Neural progenitor cell (in vitro differentiated cells): ENCODE measurements at regions not wholly inside any gene's neighbourhood (a gene's known extent, or its start where the extent isn't known, plus 50 kb on each side); places are given as distances from the start of the nearest gene placed in this dataset.

ENCODE experiments used
- DNase-seq: peaks from one replicate; pipeline ENCODE4 v3.0.0-alpha.2; 2016; ENCODE audit warnings: low spot score
- H2AFZ ChIP-seq: fragments of 200-600 bp; sonication (generic); replicated peaks from 2 replicates; pipeline ENCODE4 v1.6.1; 2016; ENCODE audit warnings: antibody characterized with exemption
- H3F3A ChIP-seq: fragments of 200-600 bp; sonication (generic); 2 replicates; pipeline ENCODE4 v1.6.1; 2016; ENCODE audit warnings: antibody characterized with exemption, low read depth
- H3K27ac ChIP-seq: fragments of 200-600 bp; sonication (generic); 2 replicates; pipeline ENCODE4 v1.5.1; 2016; ENCODE audit warnings: mild to moderate bottlenecking
- H3K27me3 ChIP-seq: fragments of 200-600 bp; sonication (generic); 2 replicates; pipeline ENCODE4 v1.6.1; 2016; ENCODE audit warnings: mild to moderate bottlenecking, moderate library complexity
- H3K36me3 ChIP-seq: fragments of 200-600 bp; sonication (generic); 2 replicates; pipeline ENCODE4 v1.5.1; 2016
- H3K4me1 ChIP-seq: fragments of 200-600 bp; sonication (generic); 2 replicates; pipeline ENCODE4 v1.6.1; 2016; ENCODE audit warnings: mixed run types
- H3K4me2 ChIP-seq: fragments of 200-600 bp; sonication (generic); 2 replicates; pipeline ENCODE4 v1.6.1; 2016
- H3K4me3 ChIP-seq: fragments of 200-600 bp; sonication (generic); 2 replicates; pipeline ENCODE4 v1.5.1; 2016
- H3K79me2 ChIP-seq: fragments of 200-600 bp; sonication (generic); 2 replicates; pipeline ENCODE4 v1.6.1; 2016; ENCODE audit warnings: low read depth
- H3K9ac ChIP-seq: fragments of 200-600 bp; sonication (generic); 2 replicates; pipeline ENCODE4 v1.6.1; 2016
- H3K9me3 ChIP-seq: fragments of 200-600 bp; sonication (generic); 2 replicates; pipeline ENCODE4 v1.5.1; 2016; ENCODE audit warnings: low read depth
- H4K20me1 ChIP-seq: fragments of 200-600 bp; sonication (generic); 2 replicates; pipeline ENCODE4 v1.6.1; 2016; ENCODE audit warnings: low read depth
- H3K27ac Mint-ChIP-seq: 3 replicates; pipeline ENCODE4 v1.8.0; 2021; ENCODE audit warnings: mixed read lengths
- H3K27me3 Mint-ChIP-seq: 2 replicates; pipeline ENCODE4 v1.8.0; 2022; ENCODE audit warnings: low read depth, mild to moderate bottlenecking, inconsistent platforms, moderate library complexity, mixed read lengths; ENCODE audit not compliant: insufficient read depth
- H3K36me3 Mint-ChIP-seq: 3 replicates; pipeline ENCODE4 v1.8.0; 2021; ENCODE audit warnings: mixed read lengths
- H3K4me1 Mint-ChIP-seq: 3 replicates; pipeline ENCODE4 v1.8.0; 2021; ENCODE audit warnings: mixed read lengths
- H3K4me3 Mint-ChIP-seq: 3 replicates; pipeline ENCODE4 v1.8.0; 2021; ENCODE audit warnings: mild to moderate bottlenecking, moderate library complexity, mixed read lengths
- H3K9me3 Mint-ChIP-seq: 3 replicates; pipeline ENCODE4 v1.8.0; 2020; ENCODE audit warnings: mixed read lengths
- CTCF ChIP-seq: fragments of 200-600 bp; sonication (generic); IDR thresholded peaks from 2 replicates; pipeline ENCODE4 v1.5.1; 2017; ENCODE audit warnings: antibody characterized with exemption, mild to moderate bottlenecking
- EZH2 ChIP-seq: fragments of 200-600 bp; sonication (generic); IDR thresholded peaks from 2 replicates; pipeline ENCODE4 v1.6.1; 2017; ENCODE audit warnings: antibody characterized with exemption, mild to moderate bottlenecking, moderate library complexity
- EZH2phosphoT487 ChIP-seq: fragments of 200-600 bp; sonication (generic); IDR thresholded peaks from 2 replicates; pipeline ENCODE4 v1.6.1; 2017; ENCODE audit warnings: antibody characterized with exemption

GRCh38 chr1:87826681-87827251 lies 498.1 kb downstream of the LMO4 start:
- Mint-ChIP-seq H3K27ac (no peak overlapping the region), H3K4me1 (peaks cover 3% of the 10 kb centered on the region), H3K9me3 (no peaks in the 10 kb centered on the region), H3K27me3 (peaks cover 3% of the 10 kb centered on the region), H3K4me3 (no peak overlapping the region), H3K36me3 (no peaks in the 10 kb centered on the region)
- H3F3A ChIP-seq: no peaks in the 10 kb centered on the region
- no peak overlapping the region for H3K9ac ChIP-seq
- no peak overlapping the region for H2AFZ ChIP-seq
- H4K20me1 ChIP-seq: no peaks in the 10 kb centered on the region
- no peaks in the 10 kb centered on the region for H3K36me3 ChIP-seq
- no peaks in the 10 kb centered on the region for H3K4me1 ChIP-seq
- H3K27me3 ChIP-seq: no peaks in the 10 kb centered on the region
- no peak overlapping the region for H3K4me3 ChIP-seq
- TF ChIP-seq CTCF (no peak), EZH2 (no peak), EZH2phosphoT487 (no peak)
- no peaks in the 10 kb centered on the region for H3K9me3 ChIP-seq
- DNase-seq: no peak
- H3K4me2 ChIP-seq: no peak overlapping the region
- no peak overlapping the region for H3K27ac ChIP-seq
- H3K79me2 ChIP-seq: no peaks in the 10 kb centered on the region

- H4K20me1 ChIP-seq: no peaks in the 10 kb centered on the region
Observed at GRCh38 chr1:87829360-87829759, 500.7 kb downstream of the LMO4 start.

GRCh38 chr1:87830432-87830978 lies 501.8 kb downstream of the LMO4 start:
- Histone ChIP-seq H3K4me3 (no peak overlapping the region), H3K4me1 (no peaks in the 10 kb centered on the region), H3F3A (peaks cover 13% of the 10 kb centered on the region), H2AFZ (no peak overlapping the region), H3K9ac (no peak overlapping the region), H3K9me3 (no peaks in the 10 kb centered on the region), H3K27ac (no peak overlapping the region), H3K36me3 (no peaks in the 10 kb centered on the region), H3K79me2 (no peaks in the 10 kb centered on the region), H3K4me2 (no peak overlapping the region), H3K27me3 (no peaks in the 10 kb centered on the region), H4K20me1 (no peaks in the 10 kb centered on the region)
- H3K27me3 Mint-ChIP-seq: peaks cover 3% of the 10 kb centered on the region
- H3K27ac Mint-ChIP-seq: no peak overlapping the region
- no peak for DNase-seq
- H3K4me3 Mint-ChIP-seq: no peak overlapping the region
- H3K4me1 Mint-ChIP-seq: no peaks in the 10 kb centered on the region
- TF ChIP-seq CTCF: no peak
- TF ChIP-seq EZH2phosphoT487: no peak
- TF ChIP-seq EZH2: no peak
- no peaks in the 10 kb centered on the region for H3K36me3 Mint-ChIP-seq
- H3K9me3 Mint-ChIP-seq: no peaks in the 10 kb centered on the region

More at GRCh38 chr1:87829360-87829759, 500.7 kb downstream of the LMO4 start:
- Histone ChIP-seq H3K27me3 (no peaks in the 10 kb centered on the region), H3K27ac (no peak overlapping the region), H3K9ac (no peak overlapping the region), H3K4me1 (no peaks in the 10 kb centered on the region), H2AFZ (no peak overlapping the region), H3F3A (peaks cover 13% of the 10 kb centered on the region), H3K4me3 (no peak overlapping the region), H3K4me2 (no peak overlapping the region), H3K9me3 (no peaks in the 10 kb centered on the region), H3K79me2 (no peaks in the 10 kb centered on the region), H3K36me3 (no peaks in the 10 kb centered on the region)
- peaks cover 3% of the 10 kb centered on the region for H3K27me3 Mint-ChIP-seq
- H3K4me1 Mint-ChIP-seq: no peaks in the 10 kb centered on the region
- DNase-seq: no peak
- no peaks in the 10 kb centered on the region for H3K36me3 Mint-ChIP-seq
- no peak overlapping the region for H3K27ac Mint-ChIP-seq
- no peaks in the 10 kb centered on the region for H3K9me3 Mint-ChIP-seq
- H3K4me3 Mint-ChIP-seq: no peak overlapping the region
- TF ChIP-seq EZH2 (no peak), EZH2phosphoT487 (no peak), CTCF (no peak)
